Nucleus accumbens (tissue), 56 donors: ENCODE measurements at regions not wholly inside any gene's neighbourhood (a gene's known extent, or its start where the extent isn't known, plus 50 kb on each side); places are given as distances from the start of the nearest gene placed in this dataset.
A peak's percentile ranks its signal among the peaks of the same experiment; 100 is the strongest.

Source experiments
- DNase-seq, 56 donors: peaks; one replicate each; lab custom pipeline; 2025; lab: John Stamatoyannopoulos, UW

DNA sequence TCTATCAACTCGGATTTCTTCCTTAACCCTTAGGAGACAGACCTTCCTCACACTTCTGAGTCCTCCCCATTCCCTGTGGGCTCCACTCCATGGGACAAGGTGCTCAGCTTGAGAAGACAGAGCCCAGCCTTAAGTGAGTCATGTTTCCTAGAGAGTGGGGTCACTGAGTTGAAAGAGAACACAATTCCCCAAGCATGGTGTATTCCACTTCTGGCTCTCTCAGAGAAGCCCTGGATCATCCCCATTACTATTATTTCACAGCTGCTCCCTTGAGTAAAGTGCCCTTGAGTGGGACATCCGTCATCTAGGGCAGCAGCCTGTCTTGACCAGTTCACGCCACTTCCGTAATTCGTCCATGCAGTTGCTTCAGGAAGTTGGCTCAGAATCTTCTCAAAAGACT is 604.8 kb downstream of the BNC2 start:
- DNase-seq = no peak

DNA sequence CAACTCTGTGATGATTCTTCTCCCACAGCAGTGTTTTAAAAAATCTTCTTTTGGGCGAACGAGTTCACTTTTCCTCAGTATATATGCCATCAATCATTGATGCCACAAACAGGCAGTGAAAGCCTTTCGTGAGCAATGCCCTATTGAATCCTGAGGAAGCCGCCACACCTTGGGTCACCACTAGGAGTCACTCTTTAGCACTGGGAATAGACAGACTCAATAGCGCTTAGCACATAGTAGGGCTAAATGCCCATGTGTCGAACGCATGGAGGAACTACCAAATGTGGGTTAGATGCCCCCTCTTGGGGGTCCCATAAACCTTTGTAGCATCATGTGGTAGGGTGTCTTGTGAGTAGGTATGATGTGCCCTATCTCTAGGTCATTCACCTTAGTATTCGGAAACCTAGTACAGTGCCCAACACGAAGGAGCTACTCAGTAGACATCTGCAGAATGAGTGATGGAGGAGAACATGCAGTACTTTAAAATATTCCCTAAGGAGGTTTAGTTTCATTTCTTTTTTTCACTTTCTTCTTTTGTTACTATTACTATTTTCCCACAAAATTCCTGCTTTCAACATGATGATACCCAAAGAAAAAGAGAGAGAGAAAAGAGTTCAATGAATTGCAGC is 603.7 kb downstream of the BNC2 start:
- no peak for DNase-seq

DNA sequence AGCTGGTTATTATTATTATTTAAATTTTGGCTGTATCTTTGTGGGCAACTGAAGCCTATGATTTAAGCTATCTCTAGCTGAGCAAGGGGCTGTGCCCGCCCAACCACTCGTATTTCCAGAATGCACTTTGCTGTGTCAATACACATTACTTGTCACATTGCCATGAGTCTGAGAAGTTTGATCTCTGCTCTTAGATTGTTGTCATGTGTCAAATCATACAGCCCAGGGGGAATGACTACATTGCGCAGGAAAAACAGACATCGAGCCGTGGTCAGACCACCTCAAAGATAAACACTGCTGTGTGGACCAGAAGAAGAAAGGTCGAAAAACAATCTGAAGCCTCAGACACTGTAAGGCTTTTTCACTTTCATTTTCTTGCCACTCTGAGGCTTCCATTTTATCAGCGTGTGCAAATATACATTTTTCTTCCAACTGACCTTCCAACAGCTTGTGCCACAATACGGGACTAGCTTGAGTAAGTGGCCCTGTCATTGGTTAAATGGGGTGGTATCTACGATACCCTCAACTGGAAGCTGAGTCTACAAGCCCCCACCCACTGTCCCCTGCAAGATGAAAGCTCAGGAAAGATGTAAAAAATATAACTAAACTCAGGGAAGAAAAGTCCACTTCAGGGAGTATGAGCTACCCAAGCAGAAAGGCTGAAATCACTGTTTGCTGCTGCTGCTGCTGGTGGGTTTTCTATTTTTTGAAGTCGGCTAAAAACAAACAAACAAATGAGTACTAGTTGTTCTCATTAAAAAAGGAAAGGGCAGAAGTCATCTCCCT is 603.0 kb downstream of the BNC2 start:
- DNase-seq = no peak

DNA sequence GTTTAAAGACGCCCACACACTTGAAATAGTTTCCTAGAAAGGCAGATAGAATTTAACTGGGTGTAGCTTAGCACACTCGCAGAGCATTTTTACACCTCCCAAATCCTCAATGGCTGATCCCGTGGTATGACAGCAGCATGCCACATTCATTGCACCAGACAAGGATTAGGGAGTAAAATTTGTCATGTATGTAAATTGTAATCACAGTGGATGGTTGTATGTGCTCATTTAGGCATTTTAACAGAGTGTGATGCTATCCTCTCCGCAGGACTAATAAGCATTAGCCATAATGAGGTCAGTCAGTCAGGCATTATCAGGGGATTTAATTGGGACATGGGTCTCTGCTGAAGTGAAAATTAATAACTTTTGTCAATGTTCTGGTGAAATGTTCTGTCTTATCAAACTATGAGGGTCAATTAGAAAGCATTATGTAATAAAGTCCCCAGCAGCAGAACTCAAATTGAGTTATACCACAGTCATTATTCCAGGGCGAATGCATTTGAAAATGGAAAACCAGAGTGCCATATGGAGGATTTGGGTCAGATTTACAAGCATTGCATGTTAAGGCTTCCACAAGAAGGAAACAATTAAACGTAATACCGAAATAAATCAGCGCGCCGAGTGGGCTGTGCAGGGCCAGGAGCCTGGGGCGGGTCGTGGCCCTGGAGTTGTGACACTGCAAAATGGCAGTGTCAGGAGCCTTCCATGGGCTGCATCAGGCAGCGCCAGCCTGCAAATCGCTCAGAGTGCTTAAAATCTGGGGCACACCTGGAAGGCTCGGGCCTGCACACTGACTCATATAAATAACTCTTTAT is 602.2 kb downstream of the BNC2 start:
- no peak for DNase-seq

DNA sequence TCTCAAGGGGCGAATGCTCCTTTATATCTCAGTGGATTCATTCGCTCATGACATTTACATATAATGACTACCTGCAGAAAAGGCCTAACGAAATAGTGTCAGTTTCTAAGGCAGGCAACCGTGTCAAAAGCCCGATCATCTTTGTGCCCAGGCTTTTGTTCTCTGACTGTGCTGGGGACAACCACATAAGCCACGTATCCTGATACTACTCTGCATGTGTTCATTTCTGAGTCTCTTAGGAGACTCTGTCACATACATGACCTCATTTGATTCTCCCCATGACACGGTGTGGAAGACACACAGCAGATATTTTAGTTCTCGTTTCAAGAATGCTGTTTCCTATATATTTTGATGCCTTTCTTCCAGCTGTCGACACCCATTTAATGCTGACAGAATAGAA is 598.5 kb downstream of the BNC2 start:
- DNase-seq = no peak

DNA sequence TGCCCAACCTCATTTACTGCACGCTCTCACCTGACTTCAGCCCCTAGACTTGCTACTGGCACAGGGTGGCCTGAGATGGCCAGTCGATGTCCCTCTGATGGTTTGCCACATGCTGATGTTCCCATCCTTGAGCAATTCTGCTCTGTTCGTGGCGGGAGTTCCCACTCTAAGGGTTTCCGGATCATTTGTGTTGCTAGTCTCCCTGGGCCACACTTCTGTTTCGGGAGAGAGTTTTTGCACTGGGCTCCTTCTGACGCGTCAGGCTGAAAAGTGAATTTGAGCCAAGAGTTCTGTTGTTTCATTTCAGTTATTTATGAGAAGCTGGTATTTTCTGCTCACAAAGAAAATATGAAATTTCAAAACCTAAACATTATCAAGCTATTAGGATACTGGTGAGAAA is 597.7 kb downstream of the BNC2 start:
- DNase-seq = no peak

DNA sequence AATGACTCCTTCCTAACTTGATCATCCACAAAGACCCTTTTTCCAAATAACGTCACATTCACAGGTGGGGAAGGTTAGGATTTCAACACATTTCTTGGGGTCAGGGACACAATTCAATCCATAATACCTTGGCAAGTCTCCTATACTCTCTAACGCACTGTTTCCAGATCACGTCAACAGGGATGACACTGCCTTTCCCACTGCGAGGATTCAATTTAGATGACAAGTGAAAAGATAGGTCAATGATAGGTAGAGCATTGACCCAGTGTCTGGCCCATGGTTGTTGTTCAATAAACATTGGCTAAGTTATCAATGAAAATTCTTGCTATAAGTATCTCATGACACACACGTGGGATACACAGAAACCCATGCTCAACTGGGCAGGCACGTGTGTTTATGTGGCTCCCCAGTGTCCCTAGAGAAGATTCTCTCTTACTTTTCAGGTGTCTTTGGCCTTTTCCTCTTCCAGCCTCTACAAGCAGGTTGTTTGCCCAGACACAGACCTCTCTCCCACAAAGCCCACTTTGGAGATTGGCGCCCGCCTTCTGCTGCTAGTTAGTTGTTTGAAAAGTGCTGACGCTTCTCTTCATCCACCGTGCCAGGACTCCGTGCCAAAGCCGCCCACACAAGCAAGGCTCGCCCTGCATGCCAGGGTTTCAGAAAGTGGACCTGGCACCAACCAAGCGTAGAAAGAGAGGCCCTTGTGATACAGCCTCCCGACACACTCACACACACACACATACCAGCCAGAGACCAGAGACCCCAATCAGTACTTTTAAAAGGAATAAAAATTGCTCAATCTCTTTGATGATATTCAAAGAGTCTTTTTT is 594.5 kb downstream of the BNC2 start:
- DNase-seq = peak in 41 of 56 donors; percentile 2 to 78 (median 31)

DNA sequence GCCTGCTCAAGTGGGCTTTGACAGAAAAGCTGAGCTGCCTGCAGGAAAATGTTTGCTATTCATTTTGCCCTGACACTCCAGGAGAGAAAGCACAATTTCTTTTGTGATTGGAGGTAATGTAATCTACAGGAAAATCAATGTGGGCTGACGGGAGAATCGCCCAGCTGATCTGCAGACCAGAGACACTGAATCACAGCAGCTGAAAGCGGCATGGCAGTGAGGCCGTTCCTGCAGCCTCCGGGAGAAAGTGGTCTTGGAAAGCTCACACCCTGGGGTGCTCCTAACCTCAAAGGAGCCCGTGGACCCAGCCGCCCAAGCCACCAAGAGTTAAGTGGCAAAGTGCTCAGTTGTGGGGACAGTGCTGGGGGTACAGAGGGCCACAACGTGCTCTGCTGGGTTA is 593.6 kb downstream of the BNC2 start:
- DNase-seq = no peak

DNA sequence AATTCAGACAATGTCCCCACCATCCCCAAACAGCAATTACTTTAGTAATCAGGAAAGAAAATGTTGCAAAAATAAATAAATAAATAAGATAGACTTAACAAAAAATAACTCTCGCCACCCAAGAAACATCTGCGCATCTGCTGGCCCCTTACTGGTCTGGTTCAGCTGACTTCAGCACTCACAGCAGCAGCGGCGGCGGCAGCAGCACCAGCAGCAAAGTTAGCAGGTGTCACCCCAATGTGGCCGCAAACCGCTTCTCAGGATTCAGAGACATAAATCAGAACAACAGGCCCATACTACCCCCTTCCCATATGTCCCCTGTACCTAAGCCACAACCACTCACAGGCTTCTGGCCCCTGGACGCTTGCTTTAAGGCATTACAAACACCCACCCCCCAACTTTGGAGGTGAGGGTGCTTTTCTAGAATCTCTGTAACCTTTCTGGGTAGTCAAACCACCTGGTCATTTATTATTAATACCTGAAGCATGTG is 593.0 kb downstream of the BNC2 start:
- no peak for DNase-seq

DNA sequence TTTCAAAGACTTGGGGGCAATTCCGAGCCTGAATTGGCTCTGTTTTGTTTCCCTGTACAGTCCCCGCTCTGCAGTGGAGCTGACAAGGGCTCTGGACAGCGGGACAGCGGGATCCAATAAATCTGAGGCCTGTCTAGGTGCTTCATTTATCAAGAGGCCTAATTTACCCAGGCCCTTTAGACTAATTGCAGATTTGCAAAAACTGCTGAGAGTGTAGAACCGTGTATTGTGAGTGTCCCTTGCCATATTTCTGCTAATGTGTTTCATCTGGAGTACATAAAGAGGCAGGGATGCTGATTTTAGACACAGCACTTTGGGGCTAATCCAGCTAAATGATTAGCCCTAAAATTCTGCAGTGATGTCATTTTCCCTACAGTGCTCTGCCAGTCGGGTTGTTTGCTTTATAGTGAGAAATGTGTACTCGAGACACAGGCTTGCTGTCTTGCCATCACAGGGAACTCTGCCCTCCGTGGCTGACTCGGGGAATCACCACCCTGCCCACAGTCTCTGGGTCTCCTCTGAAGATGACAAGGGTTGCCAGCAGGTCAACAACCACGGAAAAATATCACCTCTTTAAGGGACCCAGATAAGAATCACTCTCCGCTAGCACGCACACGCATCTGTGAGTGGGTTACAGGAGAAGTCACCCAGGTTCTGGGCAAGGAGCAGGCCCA is 592.0 kb downstream of the BNC2 start:
- DNase-seq = no peak

DNA sequence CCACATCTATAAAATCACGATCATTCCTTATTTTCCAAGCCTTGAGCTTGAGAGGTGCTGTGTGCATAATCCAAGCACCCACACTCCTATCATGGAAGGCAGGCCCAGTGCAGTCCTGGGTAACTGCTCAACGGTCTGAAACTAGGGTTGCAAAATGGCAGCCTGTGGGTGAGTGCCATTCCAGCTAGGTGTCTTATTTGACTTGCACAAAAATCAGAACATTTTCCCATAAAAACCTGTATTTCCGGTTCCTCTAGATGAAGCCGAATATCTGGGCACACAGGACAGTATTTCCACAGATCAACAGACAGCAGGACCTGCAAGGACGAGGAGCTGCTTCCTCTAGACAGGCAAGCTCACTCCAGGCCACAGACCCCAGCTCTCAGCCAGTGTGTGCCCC is 588.8 kb downstream of the BNC2 start:
- no peak for DNase-seq

DNA sequence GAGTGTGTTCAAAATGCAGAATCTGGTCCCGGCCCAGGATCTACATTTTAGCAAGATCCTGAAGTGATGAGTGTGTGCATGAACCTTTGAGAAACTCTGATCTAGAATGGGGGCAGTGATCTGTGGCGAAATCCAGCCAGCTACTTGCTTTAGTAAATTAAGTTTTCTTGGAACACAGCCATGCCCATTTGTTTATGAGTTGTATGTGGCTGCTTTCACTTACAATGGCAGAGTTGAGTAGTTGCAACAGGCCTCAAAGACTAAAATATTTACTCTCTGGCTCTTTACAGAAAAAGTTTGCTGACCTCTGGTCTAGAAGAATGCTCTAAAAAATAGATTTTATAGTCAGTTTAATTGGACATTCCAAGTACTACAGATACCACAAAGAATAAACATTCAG is 588.3 kb downstream of the BNC2 start:
- no peak for DNase-seq

DNA sequence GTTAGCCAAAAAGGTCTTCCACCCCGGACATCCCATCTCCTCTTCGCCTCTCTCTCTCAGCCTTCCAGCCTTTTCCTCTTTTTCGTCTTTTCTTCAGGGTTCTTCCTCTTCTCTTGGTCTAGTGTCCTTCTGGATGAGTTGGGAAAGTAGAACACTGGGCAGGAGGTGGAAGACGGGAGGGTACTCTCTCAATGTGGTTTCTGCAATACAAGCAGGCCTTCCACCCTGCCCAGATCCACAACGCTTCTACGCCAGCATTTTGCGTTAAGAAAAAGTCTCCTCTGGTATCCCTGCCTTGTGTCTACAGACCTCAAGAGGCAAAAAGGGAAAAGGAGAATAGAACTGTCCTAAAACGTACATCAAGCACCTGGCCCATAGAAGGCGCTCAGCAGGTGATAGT is 587.8 kb downstream of the BNC2 start:
- no peak for DNase-seq

DNA sequence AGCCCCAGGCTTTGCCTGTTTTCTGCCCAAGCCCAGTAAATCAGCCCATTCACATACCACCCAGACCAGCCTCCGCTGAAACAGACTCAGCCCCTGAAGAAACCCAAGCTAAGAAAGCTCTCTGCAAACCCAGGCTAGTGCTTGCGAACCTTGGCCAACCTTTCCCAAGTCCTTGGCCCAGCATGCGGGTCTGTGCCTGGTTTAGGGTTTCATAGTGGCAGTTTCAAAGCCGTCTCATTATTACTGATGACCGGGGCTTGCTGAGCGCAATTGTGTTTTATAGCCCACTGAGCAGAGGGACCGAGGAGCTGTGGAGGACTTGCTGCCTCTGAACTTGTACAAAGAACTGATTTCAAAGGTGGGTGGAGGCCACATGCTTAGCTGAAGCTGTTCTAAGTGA is 584.3 kb downstream of the BNC2 start:
- no peak for DNase-seq

DNA sequence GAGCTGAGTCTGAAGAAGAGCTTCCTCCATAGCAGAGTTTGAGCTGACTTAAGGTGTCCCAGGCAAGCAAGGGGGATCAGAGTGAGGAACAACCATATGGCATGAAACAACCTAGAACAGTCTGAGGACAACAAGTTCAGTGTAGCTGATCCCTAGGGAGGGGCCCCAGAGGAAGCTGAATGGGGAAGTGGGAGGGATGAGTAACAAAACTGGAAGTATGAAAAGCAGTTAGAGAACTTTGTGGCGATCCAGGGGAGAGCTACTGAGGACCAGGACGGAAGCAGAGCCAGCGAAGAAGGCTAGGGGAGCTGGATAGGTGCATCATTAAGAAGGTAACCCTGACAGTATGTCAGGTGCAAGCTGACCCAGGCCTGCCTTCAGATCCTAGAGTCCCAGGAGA is 580.8 kb downstream of the BNC2 start:
- no peak for DNase-seq

DNA sequence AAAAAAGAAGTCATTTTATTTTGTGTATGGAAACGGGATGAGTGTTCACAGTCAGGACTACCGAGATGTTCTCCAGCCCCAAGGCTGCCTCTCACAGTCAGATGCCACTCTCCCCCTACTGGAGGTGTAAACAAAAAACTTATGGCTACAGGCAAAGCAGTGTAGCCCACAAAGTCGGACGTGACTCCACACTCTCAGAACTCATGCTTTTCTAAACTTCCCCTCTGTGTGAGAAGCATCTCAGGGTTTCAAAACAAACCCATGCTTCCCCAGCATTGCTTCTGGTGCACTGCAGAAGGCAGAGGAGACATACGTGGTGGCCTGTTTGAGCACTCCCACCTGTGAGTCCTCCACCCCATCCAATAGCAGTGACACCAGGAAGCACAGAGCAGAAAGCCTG is 580.3 kb downstream of the BNC2 start:
- no peak for DNase-seq

DNA sequence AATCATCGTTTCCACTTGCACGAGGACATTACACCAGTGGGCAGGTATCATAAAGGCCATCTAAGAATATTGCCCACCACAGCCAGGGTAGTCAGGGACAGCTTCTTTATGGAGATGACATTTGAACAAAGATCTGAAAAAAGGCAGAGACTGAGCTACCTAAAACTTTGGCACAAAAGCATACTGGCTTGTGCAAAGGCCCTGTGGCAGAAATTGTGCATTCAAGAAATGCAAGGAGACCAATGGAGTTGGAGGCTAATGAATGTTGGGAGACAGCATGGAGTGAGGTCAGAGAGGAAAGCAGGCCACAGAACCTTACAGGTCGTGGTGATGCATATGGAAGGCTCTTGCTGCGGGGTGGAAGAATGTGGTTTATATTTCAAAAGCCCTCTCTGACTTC is 578.5 kb downstream of the BNC2 start:
- no peak for DNase-seq

DNA sequence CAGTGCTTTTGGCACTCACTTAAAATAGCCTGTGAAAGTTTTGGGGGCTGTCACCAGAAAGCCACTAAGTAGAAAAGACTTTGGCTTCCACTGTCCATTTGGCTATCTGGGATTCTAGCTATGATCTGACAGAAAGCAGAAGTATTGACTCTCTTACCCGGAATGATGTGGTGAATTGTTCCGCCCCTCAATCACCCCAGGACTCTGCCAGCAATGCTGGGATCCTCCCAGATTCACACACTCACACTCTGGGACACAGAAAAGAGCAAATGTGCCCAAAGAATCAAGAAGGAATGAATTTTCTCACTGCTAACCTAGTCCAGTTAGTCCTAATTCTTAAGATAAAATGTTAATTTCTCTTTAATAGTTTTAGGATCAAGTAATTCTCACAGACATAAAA is 576.9 kb downstream of the BNC2 start:
- DNase-seq = no peak

DNA sequence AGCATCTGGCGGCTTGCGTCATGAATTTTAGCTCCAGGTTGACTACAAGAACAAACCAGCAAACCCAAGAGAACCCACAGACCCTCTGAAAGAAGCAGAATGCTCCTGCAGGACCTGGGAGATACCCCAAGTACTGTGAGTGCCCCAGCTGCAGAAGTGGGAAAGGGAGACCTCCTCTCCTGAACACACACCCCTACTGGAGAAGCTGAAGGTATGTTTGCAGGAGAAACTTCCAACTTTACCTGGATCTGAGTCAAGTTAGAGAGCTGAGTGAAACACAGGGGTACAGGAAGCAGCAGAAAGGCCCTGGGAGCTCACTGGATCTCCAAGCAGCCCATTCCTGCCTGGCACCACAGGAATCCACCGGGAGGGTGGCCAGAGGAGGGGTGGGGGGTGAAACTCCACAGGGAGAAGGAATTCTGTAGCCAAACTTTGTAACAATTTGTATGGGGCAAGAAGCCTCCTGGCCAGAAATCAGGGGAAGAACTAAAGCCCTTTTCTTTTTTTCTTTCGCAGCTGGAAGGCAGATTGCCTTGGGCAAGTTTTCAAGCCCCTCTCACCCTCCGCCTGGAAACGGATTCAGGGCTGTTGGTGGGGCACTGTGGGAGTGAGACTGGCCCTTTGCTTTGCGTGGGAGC is 576.2 kb downstream of the BNC2 start:
- peak in 9 of 56 donors; percentile 11 to 45 (median 25) for DNase-seq
